Mesendoderm (in vitro differentiated cells): ENCODE measurements at regions not wholly inside any gene's neighbourhood (a gene's known extent, or its start where the extent isn't known, plus 50 kb on each side); places are given as distances from the start of the nearest gene placed in this dataset.

ENCODE experiments used
- DNase-seq: peaks from one replicate; pipeline ENCODE4 v3.0.0; 2013
- H2AK5ac ChIP-seq: 2 replicates; pipeline ENCODE4 v1.6.1; 2013; ENCODE audit warnings: low read length, inconsistent platforms
- H2BK120ac ChIP-seq: 2 replicates; pipeline ENCODE4 v1.6.1; 2013; ENCODE audit warnings: low read depth, mild to moderate bottlenecking, low read length, moderate library complexity, mixed read lengths
- H2BK15ac ChIP-seq: replicated peaks from 2 replicates; pipeline ENCODE4 v1.6.1; 2013; ENCODE audit warnings: low read depth, mild to moderate bottlenecking, moderate library complexity
- H2BK5ac ChIP-seq: 2 replicates; pipeline ENCODE4 v1.6.1; 2013; ENCODE audit warnings: low read length, inconsistent platforms
- H3K18ac ChIP-seq: 2 replicates; pipeline ENCODE4 v1.6.1; 2013; ENCODE audit warnings: mild to moderate bottlenecking, low read length, mixed read lengths
- H3K23ac ChIP-seq: one replicate; pipeline ENCODE4 v1.6.1; 2013; ENCODE audit warnings: low read length
- H3K27ac ChIP-seq: 2 replicates; pipeline ENCODE4 v1.5.1; 2013; ENCODE audit warnings: low read depth, mild to moderate bottlenecking, inconsistent platforms, low read length, moderate library complexity
- H3K27me3 ChIP-seq: 2 replicates; pipeline ENCODE4 v1.6.1; 2013; ENCODE audit warnings: low read length, control low read depth, mild to moderate bottlenecking, inconsistent platforms; ENCODE audit not compliant: insufficient read depth, poor library complexity
- H3K36me3 ChIP-seq: 2 replicates; pipeline ENCODE4 v1.6.1; 2013; ENCODE audit warnings: low read length, inconsistent platforms; ENCODE audit not compliant: control insufficient read depth, insufficient read depth
- H3K4ac ChIP-seq: one replicate; pipeline ENCODE4 v1.6.1; 2013; ENCODE audit warnings: low read depth, mild to moderate bottlenecking, low read length, moderate library complexity
- H3K4me1 ChIP-seq: 2 replicates; pipeline ENCODE4 v1.6.1; 2013; ENCODE audit warnings: low read depth, low read length, inconsistent platforms; ENCODE audit not compliant: control insufficient read depth
- H3K4me2 ChIP-seq: 2 replicates; pipeline ENCODE4 v1.6.1; 2013; ENCODE audit warnings: low read length
- H3K4me3 ChIP-seq: 2 replicates; pipeline ENCODE4 v1.5.1; 2013; ENCODE audit warnings: mild to moderate bottlenecking, low read length
- H3K56ac ChIP-seq: one replicate; pipeline ENCODE4 v1.6.1; 2013; ENCODE audit warnings: low read length
- H3K79me1 ChIP-seq: 2 replicates; pipeline ENCODE4 v1.6.1; 2013; ENCODE audit warnings: low read length, inconsistent platforms
- H3K79me2 ChIP-seq: 2 replicates; pipeline ENCODE4 v1.6.1; 2013; ENCODE audit warnings: mild to moderate bottlenecking, low read length; ENCODE audit not compliant: control insufficient read depth, insufficient read depth
- H3K9ac ChIP-seq: 2 replicates; pipeline ENCODE4 v1.6.1; 2013; ENCODE audit warnings: low read length, inconsistent platforms
- H4K5ac ChIP-seq: one replicate; pipeline ENCODE4 v1.6.1; 2013; ENCODE audit warnings: low read length
- H4K8ac ChIP-seq: one replicate; pipeline ENCODE4 v1.6.1; 2013; ENCODE audit warnings: low read depth, mild to moderate bottlenecking, control low read depth, low read length, moderate library complexity
- WGBS: extraction: QIAGEN DNeasy Blood & Tissue Kit; methylation state at CpG from one replicate; pipeline ENCODE4 v1.1.7; 2013; ENCODE audit warnings: low lambda C conversion rate, missing lambda C conversion rate; ENCODE audit not compliant: insufficient coverage; ENCODE audit errors: extremely low coverage; 5-methylcytosine and 5-hydroxymethylcytosine counted together

DNA sequence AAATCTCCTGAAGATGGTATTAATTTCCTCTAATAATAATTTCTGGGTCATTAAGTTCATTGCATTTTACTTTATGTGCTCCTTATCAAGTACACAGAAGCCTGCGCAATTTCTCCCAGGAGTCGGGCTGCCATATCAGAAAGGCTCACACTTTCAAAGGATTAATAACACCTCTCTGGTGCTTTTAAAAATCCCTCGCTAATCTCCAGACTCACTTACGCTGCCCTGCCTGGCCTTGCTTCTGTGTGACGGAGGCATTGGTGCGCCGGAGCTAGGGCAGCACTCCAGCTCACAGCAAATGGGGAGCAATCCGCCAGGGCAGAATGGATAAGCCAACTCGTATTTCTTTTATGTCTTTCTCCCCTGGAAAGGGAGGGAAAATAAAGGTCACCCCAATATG lies 300.8 kb downstream of the EFNB2 start:
- Histone ChIP-seq H3K27ac (no peak overlapping the region), H3K56ac (no peak overlapping the region), H2BK5ac (no peak overlapping the region), H4K8ac (no peak overlapping the region), H3K9ac (no peak overlapping the region), H2BK120ac (no peak overlapping the region), H3K4me1 (no peaks in the 10 kb centered on the region), H3K23ac (no peak overlapping the region), H3K27me3 (no peaks in the 10 kb centered on the region), H3K18ac (no peak overlapping the region), H3K4me2 (no peak overlapping the region), H4K5ac (no peak overlapping the region), H3K4ac (no peak overlapping the region), H3K36me3 (no peaks in the 10 kb centered on the region), H3K4me3 (no peak overlapping the region), H3K79me2 (no peaks in the 10 kb centered on the region), H2AK5ac (no peak overlapping the region), H3K79me1 (no peaks in the 10 kb centered on the region), H2BK15ac (no peak overlapping the region)
- no CpG with 5 or more reads among the region's 9 CpGs for WGBS
- no peak for DNase-seq

DNA sequence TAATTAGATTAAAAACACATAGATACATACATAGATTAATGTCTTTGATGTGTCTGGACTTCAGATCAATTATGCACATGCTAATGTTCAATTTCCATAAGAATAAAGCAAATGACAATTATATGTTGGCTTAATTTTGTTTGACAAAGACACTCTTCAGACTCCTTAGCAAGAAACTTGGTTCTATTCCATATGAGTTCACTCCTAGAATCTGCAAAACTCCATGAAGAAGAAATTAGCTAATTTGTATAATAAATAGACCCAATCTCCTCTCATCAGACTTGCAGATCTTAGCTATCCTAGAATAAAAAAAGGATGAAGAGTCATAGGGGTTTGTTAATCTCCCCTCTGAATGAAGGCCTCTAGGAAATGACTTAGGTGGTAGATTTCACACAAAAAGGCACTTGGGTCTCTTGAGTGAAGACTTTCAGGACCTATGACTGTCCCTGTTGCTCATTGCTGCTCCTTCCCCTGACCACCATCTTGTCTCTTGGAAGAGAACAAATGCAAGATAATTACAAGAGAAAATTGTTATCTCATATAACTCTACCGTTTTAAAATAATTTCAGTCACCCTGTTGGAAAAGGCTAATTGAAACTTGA lies 302.2 kb downstream of the EFNB2 start:
- Histone ChIP-seq H2BK120ac (no peak overlapping the region), H3K4me3 (no peak overlapping the region), H3K4me1 (no peaks in the 10 kb centered on the region), H4K5ac (no peak overlapping the region), H3K18ac (no peak overlapping the region), H2BK15ac (no peak overlapping the region), H2BK5ac (no peak overlapping the region), H3K36me3 (no peaks in the 10 kb centered on the region), H3K27me3 (no peaks in the 10 kb centered on the region), H3K23ac (no peak overlapping the region), H3K56ac (no peak overlapping the region), H3K4ac (no peak overlapping the region), H4K8ac (no peak overlapping the region), H3K27ac (no peak overlapping the region), H3K79me2 (no peaks in the 10 kb centered on the region), H2AK5ac (no peak overlapping the region), H3K9ac (no peak overlapping the region), H3K4me2 (no peak overlapping the region), H3K79me1 (no peaks in the 10 kb centered on the region)
- DNase-seq, result no peak
- WGBS, result no CpG with 5 or more reads among the region's 1 CpG

DNA sequence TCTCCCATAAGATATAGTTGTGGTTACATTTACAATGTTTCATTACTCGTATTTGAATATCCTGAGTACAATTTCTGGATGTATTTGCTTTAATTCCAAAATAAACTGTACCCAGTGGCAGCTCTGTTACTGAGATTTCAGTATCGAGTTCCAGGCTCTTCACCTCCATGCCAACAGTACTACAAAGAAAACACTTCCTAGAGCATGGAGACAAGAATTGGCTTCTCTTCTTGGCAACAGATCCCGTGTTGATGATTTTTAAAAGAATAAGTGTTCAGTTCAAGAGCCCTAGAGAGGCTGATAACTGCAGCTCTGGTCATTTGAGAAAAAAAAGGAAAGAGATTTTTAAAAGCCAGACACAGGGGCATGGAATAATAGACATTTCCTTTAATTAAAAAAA lies 302.8 kb downstream of the EFNB2 start:
- Histone ChIP-seq H3K27me3 (no peaks in the 10 kb centered on the region), H3K36me3 (no peaks in the 10 kb centered on the region), H3K4me1 (no peaks in the 10 kb centered on the region), H3K18ac (no peak overlapping the region), H2AK5ac (no peak overlapping the region), H3K79me1 (no peaks in the 10 kb centered on the region), H3K9ac (no peak overlapping the region), H3K4ac (no peak overlapping the region), H4K5ac (no peak overlapping the region), H3K56ac (no peak overlapping the region), H3K79me2 (no peaks in the 10 kb centered on the region), H3K23ac (no peak overlapping the region), H2BK120ac (no peak overlapping the region), H2BK5ac (no peak overlapping the region), H4K8ac (no peak overlapping the region), H3K4me3 (no peak overlapping the region), H2BK15ac (no peak overlapping the region), H3K27ac (no peak overlapping the region), H3K4me2 (no peak overlapping the region)
- WGBS, result no CpG with 5 or more reads among the region's 3 CpGs
- no peak for DNase-seq

DNA sequence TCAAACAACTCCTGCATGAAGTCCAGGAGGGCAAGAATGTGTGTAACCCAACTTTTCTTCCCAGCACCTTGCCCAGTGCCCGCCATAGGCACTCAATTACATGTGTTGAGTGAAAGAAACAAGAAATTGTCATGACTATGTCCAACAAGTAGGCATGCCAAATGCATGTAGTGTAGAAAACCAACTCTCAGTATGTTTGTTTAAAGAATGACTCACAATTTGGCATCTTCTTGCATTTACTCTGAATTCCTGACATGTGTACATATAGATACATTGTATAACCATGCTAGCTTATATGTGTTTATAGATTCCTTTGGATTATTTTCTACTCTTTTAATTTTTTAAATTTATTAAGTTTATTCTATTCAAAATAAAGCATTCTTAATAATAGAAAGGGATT lies 305.0 kb downstream of the EFNB2 start:
- no peaks in the 10 kb centered on the region for H3K36me3 ChIP-seq
- H2BK5ac ChIP-seq, result no peak overlapping the region
- no peak overlapping the region for H2BK15ac ChIP-seq
- H2BK120ac ChIP-seq, result no peak overlapping the region
- H4K5ac ChIP-seq, result no peak overlapping the region
- no peaks in the 10 kb centered on the region for H3K79me1 ChIP-seq
- H3K56ac ChIP-seq, result no peak overlapping the region
- H3K27ac ChIP-seq, result no peak overlapping the region
- H2AK5ac ChIP-seq, result no peak overlapping the region
- no peak overlapping the region for H3K4ac ChIP-seq
- no peak overlapping the region for H3K4me3 ChIP-seq
- H3K79me2 ChIP-seq, result no peaks in the 10 kb centered on the region
- H3K4me2 ChIP-seq, result no peak overlapping the region
- H3K27me3 ChIP-seq, result no peaks in the 10 kb centered on the region
- H3K18ac ChIP-seq, result no peak overlapping the region
- H4K8ac ChIP-seq, result no peak overlapping the region
- H3K23ac ChIP-seq, result no peak overlapping the region
- no peaks in the 10 kb centered on the region for H3K4me1 ChIP-seq
- no peak for DNase-seq
- H3K9ac ChIP-seq, result no peak overlapping the region
- WGBS, result no CpG with 5 or more reads among the region's 1 CpG

DNA sequence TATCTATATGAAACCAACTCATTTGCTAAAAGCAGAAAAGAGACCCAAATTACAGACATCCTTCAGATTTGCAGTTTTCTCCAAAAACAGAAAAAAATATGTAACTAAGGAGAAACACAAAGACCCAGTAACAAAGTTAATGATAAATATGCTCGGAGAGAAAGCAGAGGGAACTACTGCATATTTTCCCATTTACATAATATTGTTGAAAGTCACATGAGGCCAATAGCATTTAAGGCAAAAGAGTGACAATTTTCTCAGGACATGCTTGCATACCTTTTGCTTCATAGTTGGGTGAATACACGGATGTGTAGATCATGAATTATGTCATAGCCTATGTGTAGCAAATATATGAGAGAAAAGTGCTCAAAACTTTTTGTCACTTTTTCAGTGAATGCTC lies 310.3 kb downstream of the EFNB2 start:
- H3K36me3 ChIP-seq, result no peaks in the 10 kb centered on the region
- no peak overlapping the region for H3K56ac ChIP-seq
- H3K18ac ChIP-seq, result no peak overlapping the region
- H3K23ac ChIP-seq, result no peak overlapping the region
- H2BK120ac ChIP-seq, result no peak overlapping the region
- H3K79me2 ChIP-seq, result no peaks in the 10 kb centered on the region
- no peaks in the 10 kb centered on the region for H3K79me1 ChIP-seq
- H3K4me2 ChIP-seq, result no peak overlapping the region
- DNase-seq, result no peak
- H4K8ac ChIP-seq, result no peak overlapping the region
- no peak overlapping the region for H2AK5ac ChIP-seq
- no peak overlapping the region for H3K9ac ChIP-seq
- no peak overlapping the region for H2BK5ac ChIP-seq
- no peaks in the 10 kb centered on the region for H3K4me1 ChIP-seq
- WGBS, result no CpG with 5 or more reads among the region's 2 CpGs
- H4K5ac ChIP-seq, result no peak overlapping the region
- H3K4ac ChIP-seq, result no peak overlapping the region
- no peaks in the 10 kb centered on the region for H3K27me3 ChIP-seq
- no peak overlapping the region for H3K4me3 ChIP-seq
- H2BK15ac ChIP-seq, result no peak overlapping the region
- H3K27ac ChIP-seq, result no peak overlapping the region

DNA sequence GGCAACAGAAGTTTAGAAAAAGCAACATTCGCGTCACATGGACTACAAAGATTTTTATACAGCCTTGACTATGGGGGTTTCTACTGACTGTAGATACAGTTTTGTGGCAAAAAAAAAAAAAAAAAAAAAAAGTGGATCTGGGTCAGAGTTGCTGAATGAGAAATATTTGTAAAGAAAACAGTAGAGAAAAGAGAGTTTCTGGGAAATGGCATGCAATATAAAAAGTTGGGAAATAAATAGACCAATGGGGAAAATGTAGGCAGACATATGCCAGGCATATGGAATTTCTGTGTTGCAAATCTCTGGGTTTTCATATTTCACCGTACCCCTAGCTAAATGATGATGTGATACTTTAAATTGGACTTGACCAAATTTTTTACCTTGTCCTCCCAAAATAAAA lies 315.3 kb downstream of the EFNB2 start:
- no CpG with 5 or more reads among the region's 3 CpGs for WGBS
- Histone ChIP-seq H3K18ac (no peak overlapping the region), H3K36me3 (no peaks in the 10 kb centered on the region), H2BK15ac (no peak overlapping the region), H4K5ac (no peak overlapping the region), H2AK5ac (no peak overlapping the region), H3K23ac (no peak overlapping the region), H3K27ac (no peak overlapping the region), H3K4me2 (no peak overlapping the region), H3K4me3 (no peak overlapping the region), H2BK120ac (no peak overlapping the region), H3K79me1 (no peaks in the 10 kb centered on the region), H2BK5ac (no peak overlapping the region), H3K4ac (no peak overlapping the region), H4K8ac (no peak overlapping the region), H3K4me1 (no peaks in the 10 kb centered on the region), H3K27me3 (no peaks in the 10 kb centered on the region), H3K9ac (no peak overlapping the region), H3K79me2 (no peaks in the 10 kb centered on the region), H3K56ac (no peak overlapping the region)
- DNase-seq, result no peak
